KBM-7 (cell line): ENCODE measurements at regions not wholly inside any gene's neighbourhood (a gene's known extent, or its start where the extent isn't known, plus 50 kb on each side); places are given as distances from the start of the nearest gene placed in this dataset.
"Not testable (repeated sequence)": the region's sequence is repeated elsewhere in the genome, so short reads cannot be mapped to it uniquely, and the experiment has no call there.

Experiments used
- DNase-seq: peaks from one replicate; pipeline ENCODE4 v3.0.0-alpha.2; 2015
- in situ Hi-C: fragments of 300-500 bp; cut with MboI; formaldehyde crosslinking; loops from 2 replicates; pipeline ENCODE4 v1.14.3; 2020; ENCODE audit warnings: low sequenced_read_pairs, low pct_unique_long_range_greater_than_20kb, mixed read lengths

- in situ Hi-C loops: no loop called here
- no peak for DNase-seq
Measured at GRCh38 chr9:25472681-25473080, 205.6 kb downstream of the TUSC1 start.

DNA sequence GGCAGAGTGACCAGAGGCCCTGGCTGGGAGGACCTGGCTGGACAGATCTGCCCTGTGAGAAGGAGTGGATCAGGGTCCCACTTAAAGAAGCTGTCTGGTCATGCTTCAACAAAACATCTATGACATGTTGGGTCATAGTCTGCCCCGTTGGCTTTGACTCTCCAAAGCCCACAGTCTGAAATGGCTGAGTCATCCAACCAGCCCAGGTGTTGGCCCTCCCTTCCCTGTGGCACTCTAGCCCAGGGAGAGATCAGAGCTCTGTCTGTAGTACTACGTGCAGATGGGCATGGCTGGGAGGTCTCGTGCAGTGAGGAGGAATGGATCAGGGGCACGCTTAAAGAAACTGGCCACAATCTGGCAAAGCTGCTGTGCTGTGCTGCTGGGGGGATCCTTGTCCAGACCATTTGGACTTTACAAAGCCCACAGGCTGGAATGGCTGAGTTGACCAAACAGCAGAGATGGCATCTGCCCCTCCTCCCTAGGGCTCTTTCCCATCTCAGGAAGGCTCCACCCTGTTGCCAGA, 206.1 kb downstream of the TUSC1 start:
- in situ Hi-C loops: no loop called here
- no peak for DNase-seq

DNA sequence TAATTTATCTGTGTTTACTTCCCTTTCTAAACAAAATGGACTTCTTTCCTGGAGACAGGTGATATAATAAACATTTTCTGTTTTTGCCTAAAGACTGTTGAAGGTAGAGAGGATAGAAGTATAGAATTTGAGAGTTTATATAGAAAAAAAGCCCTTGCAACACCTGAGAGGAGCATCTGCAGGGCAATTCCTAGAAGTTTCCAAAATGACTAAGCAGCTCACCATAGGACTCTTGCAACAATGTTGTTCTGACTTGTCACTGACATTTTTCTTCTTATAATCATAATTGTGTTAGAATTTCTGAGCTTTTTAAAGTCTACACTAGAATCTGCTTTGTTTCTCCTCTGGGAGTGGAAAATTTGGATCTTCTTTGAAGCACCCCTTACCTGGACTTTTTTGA, 216.8 kb downstream of the TUSC1 start:
- in situ Hi-C loops: no loop called here

GRCh38 chr9:25453875-25454274, 224.4 kb downstream of the TUSC1 start:
- DNase-seq: no peak
- in situ Hi-C loops: no loop called here

More for the DNA sequence above, 216.8 kb downstream of the TUSC1 start:
- DNase-seq: no peak

GRCh38 chr9:25449503-25449902, 228.7 kb downstream of the TUSC1 start:
- no peak for DNase-seq
- in situ Hi-C loops: no loop called here

GRCh38 chr9:25445721-25446120, 232.5 kb downstream of the TUSC1 start:
- in situ Hi-C loops, DNase-seq: not testable (repeated sequence)

GRCh38 chr9:25442526-25442925, 235.7 kb downstream of the TUSC1 start:
- in situ Hi-C loops: no loop called here
- DNase-seq: no peak

DNA sequence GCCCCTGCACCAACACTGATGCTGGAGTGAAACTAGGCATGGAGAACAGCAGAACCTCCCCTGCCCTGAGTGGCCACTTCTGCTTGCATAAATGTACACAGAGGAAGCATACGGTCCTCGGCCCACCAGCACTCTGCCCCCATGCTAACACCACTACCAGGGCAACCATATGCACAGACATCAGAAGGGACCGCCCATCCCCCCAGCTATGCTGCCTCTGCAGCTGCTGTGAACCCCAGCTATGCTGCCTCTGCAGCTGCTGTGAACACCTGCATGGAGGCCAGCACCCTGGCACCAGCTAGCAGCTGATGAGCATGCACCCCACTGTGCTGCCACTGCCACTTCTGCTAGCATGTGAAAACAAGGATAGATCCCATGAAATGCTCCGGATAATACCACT, 250.3 kb downstream of the TUSC1 start:
- DNase-seq: no peak
- in situ Hi-C loops: no loop called here

GRCh38 chr9:25427290-25427689, 251.0 kb downstream of the TUSC1 start:
- no peak for DNase-seq
- in situ Hi-C loops: no loop called here

- in situ Hi-C loops: no loop called here
- no peak for DNase-seq
Measured at GRCh38 chr9:25421560-25421959, 256.7 kb downstream of the TUSC1 start.

GRCh38 chr9:25418974-25419373, 259.3 kb downstream of the TUSC1 start:
- DNase-seq: no peak
- in situ Hi-C loops: no loop called here

- in situ Hi-C loops: no loop called here
- no peak for DNase-seq
Measured at GRCh38 chr9:25415718-25416117, 262.5 kb downstream of the TUSC1 start.

GRCh38 chr9:25412646-25413045, 265.6 kb downstream of the TUSC1 start:
- no peak for DNase-seq
- in situ Hi-C loops: no loop called here

- DNase-seq: no peak
- in situ Hi-C loops: no loop called here
Measured at GRCh38 chr9:25397746-25398145, 280.5 kb downstream of the TUSC1 start.

- no peak for DNase-seq
- in situ Hi-C loops: no loop called here
Measured at GRCh38 chr9:25396828-25397227, 281.4 kb downstream of the TUSC1 start.

DNA sequence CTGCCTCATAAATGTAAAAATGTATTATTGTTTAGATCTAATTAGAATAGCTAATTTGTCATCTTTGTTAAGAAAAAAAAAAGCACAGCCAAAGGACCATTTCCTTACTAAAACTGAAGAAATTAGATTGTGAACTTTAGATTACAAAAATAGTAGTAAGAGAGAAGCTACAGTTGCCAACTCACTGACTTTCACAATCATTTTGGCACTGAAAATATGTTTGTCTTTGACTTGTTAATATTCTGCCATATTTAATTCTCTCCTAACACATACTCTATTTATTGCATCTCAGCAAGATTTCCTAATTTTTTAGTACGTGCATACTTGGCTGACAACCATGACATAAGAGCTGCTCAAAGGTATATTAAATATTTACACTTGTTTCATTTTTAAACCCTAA, 297.1 kb downstream of the TUSC1 start:
- DNase-seq: no peak
- in situ Hi-C loops: no loop called here

DNA sequence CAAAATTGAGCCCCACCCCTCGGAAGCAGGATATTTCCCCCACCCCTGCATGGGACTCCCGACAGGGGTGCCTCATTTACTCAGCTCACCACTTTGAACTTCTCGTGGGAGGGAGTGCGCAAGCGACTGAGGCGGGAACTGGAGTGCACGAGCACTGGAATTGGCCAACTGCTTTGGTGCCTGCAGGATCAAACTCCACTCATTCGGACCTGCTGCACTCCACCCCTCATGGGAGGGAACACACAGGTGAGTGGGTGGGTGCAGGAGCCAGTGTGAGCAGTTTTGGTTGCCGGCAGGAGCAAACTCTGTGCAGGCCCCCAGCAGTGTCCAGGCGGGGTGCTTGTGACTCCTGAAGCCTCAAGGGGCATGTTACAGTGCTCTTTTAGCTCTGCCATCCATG, 301.2 kb downstream of the TUSC1 start:
- no peak for DNase-seq
- in situ Hi-C loops: no loop called here

GRCh38 chr9:25374281-25374680, 304.0 kb downstream of the TUSC1 start:
- in situ Hi-C loops: no loop called here
- DNase-seq: no peak

DNA sequence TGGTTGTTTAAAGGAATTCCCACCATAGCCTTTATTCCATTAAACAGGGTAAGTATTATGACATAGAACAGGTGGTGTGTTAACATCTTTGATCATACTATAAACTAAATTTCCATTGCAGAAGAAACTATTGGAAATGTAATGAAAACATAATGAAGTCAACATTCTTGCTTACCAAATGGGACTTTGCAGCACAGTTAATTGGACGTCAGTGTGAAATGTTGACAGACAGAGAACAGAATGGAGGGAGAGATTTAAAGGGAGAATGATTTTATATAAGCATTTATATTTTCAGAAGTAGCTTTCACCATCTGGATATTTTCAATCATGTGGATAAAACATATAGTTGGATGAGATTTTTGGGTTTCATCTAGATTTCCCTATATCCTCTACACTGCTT, 311.3 kb downstream of the TUSC1 start:
- no peak for DNase-seq
- in situ Hi-C loops: no loop called here

- no peak for DNase-seq
- in situ Hi-C loops: no loop called here
Measured at GRCh38 chr9:25353783-25354182, 324.5 kb downstream of the TUSC1 start.

DNA sequence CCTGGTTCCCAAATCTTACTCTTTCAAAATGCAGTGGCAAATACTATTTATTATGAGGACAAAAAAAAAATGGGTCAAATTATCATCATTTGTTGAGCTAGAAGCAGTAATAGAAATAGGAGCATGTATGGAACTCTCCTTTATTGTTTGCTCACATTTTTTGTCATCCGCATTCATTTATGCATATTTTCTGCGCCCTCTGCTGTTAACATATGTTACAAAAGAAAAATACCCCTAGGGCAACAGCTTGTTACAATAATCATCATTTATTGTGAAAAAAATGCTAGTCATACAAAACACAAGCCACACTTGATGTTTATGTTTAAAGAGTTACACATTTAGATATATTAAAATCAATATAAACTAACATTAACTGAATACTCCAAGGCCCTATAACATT, 328.2 kb downstream of the TUSC1 start:
- DNase-seq: peak; percentile 10
- in situ Hi-C loops: no loop called here

- in situ Hi-C loops: no loop called here
- DNase-seq: no peak
Measured at GRCh38 chr9:25322142-25322541, 356.1 kb downstream of the TUSC1 start.
